ENCODE measurements at regions not wholly inside any gene's neighbourhood (a gene's known extent, or its start where the extent isn't known, plus 50 kb on each side); places are given as distances from the start of the nearest gene placed in this dataset.

DNA sequence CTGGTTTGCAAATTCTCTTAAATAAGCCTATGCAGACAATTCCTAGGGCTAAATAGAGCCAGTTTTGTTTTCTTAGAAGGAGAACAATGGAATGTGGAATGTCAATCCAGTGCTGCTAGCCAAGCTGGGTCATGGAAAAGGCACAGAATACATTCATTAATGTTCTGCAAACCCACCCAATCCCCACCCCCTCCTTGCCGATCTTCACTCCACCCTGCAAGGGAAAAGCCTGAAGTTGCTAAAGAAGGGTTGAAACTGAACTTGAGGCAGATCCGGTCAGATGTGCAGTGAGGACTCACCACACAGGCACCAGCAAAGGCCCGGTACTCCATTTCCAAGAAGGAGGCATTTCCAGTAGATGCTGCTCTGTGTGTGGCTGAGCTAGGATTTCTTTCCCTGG is 179.6 kb downstream of the PLPP3 start:
- no peaks in the 10 kb centered on the region for H3K9me3 ChIP-seq (ENCODE audit: low read length)
- H3K27ac ChIP-seq (ENCODE audit: extremely low read length, insufficient read depth, low read length), result no peak overlapping the region
- WGBS (ENCODE audit: low lambda C conversion rate), result 67% methylated on average over 3 of the region's 3 CpGs
- in situ Hi-C loops (cut with HindIII; ENCODE audit: extremely low pct_ligation_motif_present, low pct_unique_long_range_greater_than_20kb), result no loop called here
- no peak overlapping the region for H3K4me2 ChIP-seq (ENCODE audit: low read depth, low read length)
- H3K79me2 ChIP-seq (ENCODE audit: insufficient read depth, low read length), result no peaks in the 10 kb centered on the region
- H3K4me1 ChIP-seq (ENCODE audit: insufficient read depth, low read length), result no peaks in the 10 kb centered on the region; the same call in 1 of the 2 replicates
- H4K20me1 ChIP-seq (ENCODE audit: insufficient read depth, low read length), result no peaks in the 10 kb centered on the region
- H3K36me3 ChIP-seq (replicated peaks in 1 of 2; ENCODE audit: control insufficient read depth in 1 of 2, insufficient read depth in 2 of 2, low read length in 2 of 2), result no peaks in the 10 kb centered on the region
- no peaks in the 10 kb centered on the region for H3K27me3 ChIP-seq (ENCODE audit: control insufficient read depth in 1 of 2, insufficient read depth in 2 of 2, low read length in 2 of 2)
- no peak overlapping the region for H2AFZ ChIP-seq (ENCODE audit: low read length)
- no peak for DNase-seq (ENCODE audit: low spot score)
- CTCF ChIA-PET (ENCODE audit: low intra/inter-chr PET ratio, low total read pairs), result no interaction called here
- POLR2A ChIA-PET, result no interaction called here
- H3K9ac ChIP-seq (ENCODE audit: insufficient read depth, low read depth, low read length), result no peak overlapping the region
- H3K4me3 ChIP-seq (replicated peaks in 1 of 3; ENCODE audit: insufficient read depth in 1 of 3, low read depth in 2 of 3, low read length in 3 of 3), result no peak overlapping the region
- intact Hi-C loops (cut with micrococcal nuclease; ENCODE audit: unreplicated experiment), result no loop called here
- no TSS peak for BruUV-seq (replicated peaks)
- FAIRE-seq, result no peak
- TF ChIP-seq NFRKB (IDR thresholded peaks at IDR 0.05) (no peak), ZNF263 (CRISPR knock-in tag; IDR thresholded peaks at IDR 0.05) (no peak), MTA1 (CRISPR knock-in tag; IDR thresholded peaks at IDR 0.05; ENCODE audit: borderline replicate concordance) (no peak), ZNF30 (CRISPR knock-in tag; IDR thresholded peaks at IDR 0.05) (no peak), ZNF282 (IDR thresholded peaks at IDR 0.05; ENCODE audit: partially characterized antibody) (no peak)
- TF ChIP-seq, protein P1, sequence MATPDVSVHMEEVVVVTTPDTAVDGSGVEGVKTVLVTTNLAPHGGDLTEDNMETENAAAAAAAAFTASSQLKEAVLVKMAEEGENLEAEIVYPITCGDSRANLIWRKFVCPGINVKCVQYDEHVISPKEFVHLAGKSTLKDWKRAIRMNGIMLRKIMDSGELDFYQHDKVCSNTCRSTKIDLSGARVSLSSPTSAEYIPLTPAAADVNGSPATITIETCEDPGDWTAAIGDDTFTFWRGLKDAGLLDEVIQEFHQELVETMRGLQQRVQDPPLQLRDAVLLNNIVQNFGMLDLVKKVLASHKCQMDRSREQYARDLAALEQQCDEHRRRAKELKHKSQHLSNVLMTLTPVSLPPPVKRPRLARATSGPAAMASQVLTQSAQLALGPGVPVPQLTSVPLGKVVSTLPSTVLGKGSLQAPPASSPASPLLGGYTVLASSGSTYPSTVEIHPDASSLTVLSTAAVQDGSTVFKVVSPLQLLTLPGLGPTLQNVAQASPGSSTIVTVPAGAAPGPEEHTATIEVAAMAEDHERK (CRISPR knock-in tag; IDR thresholded peaks at IDR 0.05; ENCODE audit: low read depth), result no peak
- TF ChIP-seq, protein P2, sequence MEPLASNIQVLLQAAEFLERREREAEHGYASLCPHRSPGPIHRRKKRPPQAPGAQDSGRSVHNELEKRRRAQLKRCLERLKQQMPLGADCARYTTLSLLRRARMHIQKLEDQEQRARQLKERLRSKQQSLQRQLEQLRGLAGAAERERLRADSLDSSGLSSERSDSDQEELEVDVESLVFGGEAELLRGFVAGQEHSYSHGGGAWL (CRISPR knock-in tag; IDR thresholded peaks at IDR 0.05), result no peak
- TF ChIP-seq, protein P3, sequence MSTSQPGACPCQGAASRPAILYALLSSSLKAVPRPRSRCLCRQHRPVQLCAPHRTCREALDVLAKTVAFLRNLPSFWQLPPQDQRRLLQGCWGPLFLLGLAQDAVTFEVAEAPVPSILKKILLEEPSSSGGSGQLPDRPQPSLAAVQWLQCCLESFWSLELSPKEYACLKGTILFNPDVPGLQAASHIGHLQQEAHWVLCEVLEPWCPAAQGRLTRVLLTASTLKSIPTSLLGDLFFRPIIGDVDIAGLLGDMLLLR (CRISPR knock-in tag; IDR thresholded peaks at IDR 0.05), result no peak
- ATAC-seq, result no peak
